ENCODE measurements at regions not wholly inside any gene's neighbourhood (a gene's known extent, or its start where the extent isn't known, plus 50 kb on each side); places are given as distances from the start of the nearest gene placed in this dataset.
"Not testable (repeated sequence)": the region's sequence is repeated elsewhere in the genome, so short reads cannot be mapped to it uniquely, and the experiment has no call there.

DNA sequence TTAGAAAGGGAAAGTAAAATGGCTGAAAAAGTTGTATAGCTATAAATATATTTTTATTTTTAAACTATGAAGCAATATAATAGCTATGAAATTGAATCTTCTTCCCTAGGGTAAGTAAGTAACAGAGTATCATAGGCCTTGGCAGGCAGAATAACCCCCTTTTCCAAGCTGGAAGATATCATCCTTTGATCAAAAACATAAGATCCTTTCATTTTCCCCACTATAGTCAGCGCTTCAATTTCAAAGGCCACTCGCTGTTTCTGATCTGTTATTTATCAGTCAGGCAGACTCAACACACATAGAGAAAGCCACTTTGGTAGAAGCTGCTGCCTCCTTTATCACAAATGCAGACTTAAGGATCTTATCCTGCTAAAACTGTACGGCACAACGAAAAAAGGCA lies 74.0 kb upstream of the UBE2E2 start:
- DNase-seq (ENCODE audit: low spot score), result peak; percentile 93

- DNase-seq (ENCODE audit: low spot score), result no peak
These were observed 73.3 kb upstream of the UBE2E2 start for GRCh38 chr3:23129817-23130216.

DNA sequence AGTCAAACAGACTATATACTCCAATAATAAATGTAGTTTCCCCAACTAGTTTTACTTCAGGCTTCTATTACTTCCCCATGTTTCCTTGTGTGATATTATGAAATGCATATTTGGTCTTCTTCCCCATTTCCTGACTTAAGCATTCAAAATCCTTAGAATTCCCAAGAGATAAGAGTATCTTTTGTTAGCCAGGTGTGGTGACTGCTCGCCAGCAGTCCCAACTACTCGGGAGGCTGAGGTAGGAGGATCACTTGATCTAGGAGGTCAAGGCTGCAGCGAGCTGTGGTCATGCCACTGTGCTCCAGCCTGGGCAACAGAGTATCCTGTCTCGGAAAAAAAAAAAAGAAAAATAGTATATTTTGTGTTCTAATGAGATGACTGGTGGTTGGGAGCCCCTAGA lies 72.7 kb upstream of the UBE2E2 start:
- DNase-seq (ENCODE audit: low spot score), result no peak

DNA sequence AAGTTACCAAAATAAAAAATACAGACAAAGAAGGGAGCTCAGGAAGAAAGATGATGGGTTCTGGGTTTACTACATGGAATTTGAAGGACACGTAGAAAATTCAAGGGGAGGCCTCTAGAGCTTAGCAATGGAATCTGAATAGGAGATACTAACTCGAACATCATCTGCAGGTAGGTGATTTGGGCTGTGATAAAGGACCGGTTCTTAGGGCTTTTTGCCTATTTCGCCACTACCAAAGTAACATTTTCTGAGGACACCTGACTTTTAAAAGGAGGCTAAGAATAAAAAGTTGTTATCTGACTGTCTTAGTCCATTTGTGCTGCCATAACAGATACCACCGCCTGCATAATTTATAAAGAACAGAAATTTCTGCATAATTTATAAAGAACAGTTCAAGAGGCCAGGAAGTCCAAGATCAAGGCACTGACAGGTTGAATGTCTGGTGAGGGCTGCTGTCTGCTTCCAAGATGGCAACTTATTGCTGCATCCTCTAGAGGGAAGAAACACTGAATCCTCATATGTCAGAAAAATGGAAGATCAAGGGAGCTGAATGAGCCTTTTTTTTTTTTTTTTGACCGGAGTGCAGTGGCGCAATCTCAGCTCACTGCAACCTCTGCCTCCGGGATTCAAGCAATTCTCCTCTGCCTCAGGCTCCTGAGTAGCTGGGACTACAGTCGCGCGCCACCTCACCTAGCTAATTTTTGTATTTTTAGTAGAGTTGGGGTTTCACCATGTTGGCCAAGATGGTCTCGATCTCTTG lies 67.9 kb upstream of the UBE2E2 start:
- no peak for DNase-seq (ENCODE audit: low spot score)

- DNase-seq (ENCODE audit: low spot score), result no peak
These were observed 67.1 kb upstream of the UBE2E2 start for GRCh38 chr3:23136054-23136453.

GRCh38 chr3:23144051-23144450 lies 59.1 kb upstream of the UBE2E2 start:
- DNase-seq (ENCODE audit: low spot score), result not testable (repeated sequence)

- no peak for DNase-seq (ENCODE audit: low spot score)
These were observed 57.0 kb upstream of the UBE2E2 start for GRCh38 chr3:23146163-23146562.

GRCh38 chr3:23152989-23153388 lies 50.1 kb upstream of the UBE2E2 start:
- DNase-seq (ENCODE audit: low spot score), result no peak

Data from umbilical cord (tissue), 1 donor.